Loucy (cell line): ENCODE measurements at regions not wholly inside any gene's neighbourhood (a gene's known extent, or its start where the extent isn't known, plus 50 kb on each side); places are given as distances from the start of the nearest gene placed in this dataset.

Experiments used
- H2AFZ ChIP-seq: fragments of 200-600 bp; sonication (generic); 2 replicates; pipeline ENCODE4 v1.6.0; 2016; ENCODE audit warnings: antibody characterized with exemption, mild to moderate bottlenecking, low read length, moderate library complexity
- H3F3A ChIP-seq: fragments of 200-600 bp; 2 replicates; pipeline ENCODE4 v1.6.0; 2016; ENCODE audit warnings: antibody characterized with exemption, low read depth, mild to moderate bottlenecking
- H3K27me3 ChIP-seq: fragments of 200-600 bp; sonication (generic); 2 replicates; pipeline ENCODE4 v1.6.1; 2014; ENCODE audit warnings: low read length, mild to moderate bottlenecking; ENCODE audit not compliant: insufficient read depth, poor library complexity, severe bottlenecking
- H3K36me3 ChIP-seq: fragments of 200-600 bp; sonication (generic); 2 replicates; pipeline ENCODE4 v1.6.1; 2016; ENCODE audit warnings: low read length; ENCODE audit not compliant: insufficient read depth
- H3K4me1 ChIP-seq: fragments of 200-600 bp; sonication (generic); 2 replicates; pipeline ENCODE4 v1.5.1; 2014; ENCODE audit warnings: low read length, mild to moderate bottlenecking; ENCODE audit not compliant: insufficient read depth, poor library complexity, severe bottlenecking
- H3K4me2 ChIP-seq: fragments of 200-600 bp; sonication (generic); 2 replicates; pipeline ENCODE4 v1.6.0; 2014; ENCODE audit warnings: antibody characterized with exemption, low read length, low read depth, mild to moderate bottlenecking; ENCODE audit not compliant: poor library complexity, severe bottlenecking
- H3K4me3 ChIP-seq: fragments of 200-600 bp; sonication (generic); 2 replicates; pipeline ENCODE4 v1.5.1; 2014; ENCODE audit warnings: low read length, mild to moderate bottlenecking, mixed read lengths; ENCODE audit not compliant: poor library complexity, severe bottlenecking
- H3K79me2 ChIP-seq: fragments of 200-600 bp; sonication (generic); 2 replicates; pipeline ENCODE4 v1.6.1; 2014; ENCODE audit warnings: low read length; ENCODE audit not compliant: insufficient read depth
- H3K9ac ChIP-seq: fragments of 200-600 bp; sonication (generic); 2 replicates; pipeline ENCODE4 v1.6.0; 2014; ENCODE audit warnings: mild to moderate bottlenecking, low read depth, low read length, moderate library complexity; ENCODE audit not compliant: poor library complexity, severe bottlenecking
- H3K9me2 ChIP-seq: fragments of 200-600 bp; sonication (generic); replicated peaks from 2 replicates; pipeline ENCODE4 v1.6.1; 2016; ENCODE audit warnings: low read depth, low read length, mixed read lengths
- H3K9me3 ChIP-seq: fragments of 200-600 bp; sonication (generic); 2 replicates; pipeline ENCODE4 v1.6.1; 2014; ENCODE audit warnings: mild to moderate bottlenecking, antibody characterized with exemption, low read length, low read depth; ENCODE audit not compliant: insufficient read depth
- H4K20me1 ChIP-seq: fragments of 200-600 bp; sonication (generic); 2 replicates; pipeline ENCODE4 v1.6.0; 2014; ENCODE audit warnings: antibody characterized with exemption, low read length, mild to moderate bottlenecking; ENCODE audit not compliant: insufficient read depth, poor library complexity, severe bottlenecking
- CTCF ChIP-seq: fragments of 200-600 bp; sonication (generic); conservative IDR thresholded peaks from 2 replicates; pipeline ENCODE4 v1.5.1; 2014; ENCODE audit warnings: mild to moderate bottlenecking, antibody characterized with exemption, low read length
- EZH2phosphoT487 ChIP-seq: fragments of 200-600 bp; IDR thresholded peaks from 2 replicates; pipeline ENCODE4 v1.6.1; 2018; ENCODE audit warnings: antibody characterized with exemption, mild to moderate bottlenecking, moderate library complexity, borderline replicate concordance

GRCh38 chr2:107182981-107183380, 297.0 kb upstream of the ST6GAL2 start:
- no peak overlapping the region for H3K4me2 ChIP-seq
- no peaks in the 10 kb centered on the region for H3F3A ChIP-seq
- TF ChIP-seq CTCF (no peak), EZH2phosphoT487 (no peak)
- H3K9me2 ChIP-seq: no peaks in the 10 kb centered on the region
- no peak overlapping the region for H3K9ac ChIP-seq
- no peaks in the 10 kb centered on the region for H4K20me1 ChIP-seq
- H3K4me1 ChIP-seq: no peaks in the 10 kb centered on the region
- H2AFZ ChIP-seq: no peak overlapping the region
- H3K36me3 ChIP-seq: no peaks in the 10 kb centered on the region
- no peak overlapping the region for H3K4me3 ChIP-seq
- H3K9me3 ChIP-seq: no peaks in the 10 kb centered on the region
- no peaks in the 10 kb centered on the region for H3K27me3 ChIP-seq
- H3K79me2 ChIP-seq: no peaks in the 10 kb centered on the region

GRCh38 chr2:107187870-107188269, 301.9 kb upstream of the ST6GAL2 start:
- no peaks in the 10 kb centered on the region for H3F3A ChIP-seq
- no peaks in the 10 kb centered on the region for H4K20me1 ChIP-seq
- H3K9ac ChIP-seq: no peak overlapping the region
- no peak overlapping the region for H3K4me3 ChIP-seq
- H3K36me3 ChIP-seq: no peaks in the 10 kb centered on the region
- H3K4me2 ChIP-seq: no peak overlapping the region
- no peak overlapping the region for H2AFZ ChIP-seq
- H3K4me1 ChIP-seq: no peaks in the 10 kb centered on the region
- no peaks in the 10 kb centered on the region for H3K79me2 ChIP-seq
- no peaks in the 10 kb centered on the region for H3K9me2 ChIP-seq
- H3K27me3 ChIP-seq: no peaks in the 10 kb centered on the region
- H3K9me3 ChIP-seq: no peaks in the 10 kb centered on the region
- TF ChIP-seq EZH2phosphoT487: no peak
- TF ChIP-seq CTCF: no peak

GRCh38 chr2:107195631-107196030, 309.7 kb upstream of the ST6GAL2 start:
- H3K9me3 ChIP-seq: no peaks in the 10 kb centered on the region
- no peak overlapping the region for H2AFZ ChIP-seq
- H3K4me1 ChIP-seq: no peaks in the 10 kb centered on the region
- H4K20me1 ChIP-seq: no peaks in the 10 kb centered on the region
- H3K36me3 ChIP-seq: no peaks in the 10 kb centered on the region
- no peak overlapping the region for H3K4me3 ChIP-seq
- H3K9ac ChIP-seq: no peak overlapping the region
- H3K9me2 ChIP-seq: no peaks in the 10 kb centered on the region
- no peaks in the 10 kb centered on the region for H3F3A ChIP-seq
- no peaks in the 10 kb centered on the region for H3K27me3 ChIP-seq
- TF ChIP-seq CTCF: no peak
- TF ChIP-seq EZH2phosphoT487: no peak
- no peak overlapping the region for H3K4me2 ChIP-seq
- H3K79me2 ChIP-seq: no peaks in the 10 kb centered on the region
